ENCODE measurements at regions not wholly inside any gene's neighbourhood (a gene's known extent, or its start where the extent isn't known, plus 50 kb on each side); places are given as distances from the start of the nearest gene placed in this dataset.

DNA sequence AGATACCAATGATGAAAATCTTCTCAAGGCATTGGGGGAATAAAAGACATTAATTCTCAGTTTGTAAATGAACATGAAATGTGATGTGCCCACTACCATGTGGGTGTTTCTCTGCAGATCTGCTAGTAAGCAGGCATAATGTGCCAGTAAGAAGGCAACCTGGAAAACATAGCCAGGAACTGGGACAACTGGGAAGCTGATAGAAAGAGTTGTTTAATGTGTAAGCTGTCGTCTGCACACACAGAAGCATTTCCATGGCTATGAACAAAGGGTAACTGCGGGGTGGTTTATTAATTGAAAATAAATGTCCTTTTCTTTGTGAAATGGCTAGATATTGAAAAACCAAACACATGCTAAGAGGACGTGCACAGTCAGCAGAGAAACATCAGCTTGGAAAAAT is 52.0 kb downstream of the ZC3H11B start:
- Mint-ChIP-seq H3K4me3 (no peak overlapping the region), H3K27me3 (ENCODE audit: low read depth) (peaks cover 2% of the 10 kb centered on the region), H3K4me1 (peaks cover 14% of the 10 kb centered on the region), H3K27ac (no peak overlapping the region), H3K9me3 (no peaks in the 10 kb centered on the region), H3K36me3 (no peaks in the 10 kb centered on the region)
- TF ChIP-seq, protein P1, sequence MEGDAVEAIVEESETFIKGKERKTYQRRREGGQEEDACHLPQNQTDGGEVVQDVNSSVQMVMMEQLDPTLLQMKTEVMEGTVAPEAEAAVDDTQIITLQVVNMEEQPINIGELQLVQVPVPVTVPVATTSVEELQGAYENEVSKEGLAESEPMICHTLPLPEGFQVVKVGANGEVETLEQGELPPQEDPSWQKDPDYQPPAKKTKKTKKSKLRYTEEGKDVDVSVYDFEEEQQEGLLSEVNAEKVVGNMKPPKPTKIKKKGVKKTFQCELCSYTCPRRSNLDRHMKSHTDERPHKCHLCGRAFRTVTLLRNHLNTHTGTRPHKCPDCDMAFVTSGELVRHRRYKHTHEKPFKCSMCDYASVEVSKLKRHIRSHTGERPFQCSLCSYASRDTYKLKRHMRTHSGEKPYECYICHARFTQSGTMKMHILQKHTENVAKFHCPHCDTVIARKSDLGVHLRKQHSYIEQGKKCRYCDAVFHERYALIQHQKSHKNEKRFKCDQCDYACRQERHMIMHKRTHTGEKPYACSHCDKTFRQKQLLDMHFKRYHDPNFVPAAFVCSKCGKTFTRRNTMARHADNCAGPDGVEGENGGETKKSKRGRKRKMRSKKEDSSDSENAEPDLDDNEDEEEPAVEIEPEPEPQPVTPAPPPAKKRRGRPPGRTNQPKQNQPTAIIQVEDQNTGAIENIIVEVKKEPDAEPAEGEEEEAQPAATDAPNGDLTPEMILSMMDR (IDR thresholded peaks at IDR 0.05; ENCODE audit: unreplicated experiment): no peak
- no peak for DNase-seq (ENCODE audit: low spot score in 2 of 2, unreplicated experiment in 2 of 2)

DNA sequence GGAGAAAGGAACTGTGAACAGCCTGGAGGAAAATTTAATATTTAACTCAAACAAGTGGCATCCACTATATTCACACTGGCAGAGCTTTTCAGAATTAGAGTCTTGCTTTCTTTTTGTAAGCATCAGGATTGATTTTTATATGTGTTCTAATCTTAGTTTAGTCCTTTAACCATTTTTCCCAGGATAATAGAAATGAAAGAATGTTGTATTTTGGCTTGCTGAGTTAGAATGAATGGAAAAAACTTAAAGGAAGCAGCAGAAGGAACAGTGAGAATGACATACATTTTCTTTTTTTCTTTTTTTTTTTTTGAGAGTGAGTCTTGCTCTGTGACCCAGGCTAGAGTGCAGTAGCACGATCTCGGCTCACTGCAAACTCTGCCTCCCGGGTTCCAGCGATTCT is 53.0 kb downstream of the ZC3H11B start:
- no peak for DNase-seq (ENCODE audit: low spot score in 2 of 2, unreplicated experiment in 2 of 2)
- H3K36me3 Mint-ChIP-seq: no peaks in the 10 kb centered on the region

DNA sequence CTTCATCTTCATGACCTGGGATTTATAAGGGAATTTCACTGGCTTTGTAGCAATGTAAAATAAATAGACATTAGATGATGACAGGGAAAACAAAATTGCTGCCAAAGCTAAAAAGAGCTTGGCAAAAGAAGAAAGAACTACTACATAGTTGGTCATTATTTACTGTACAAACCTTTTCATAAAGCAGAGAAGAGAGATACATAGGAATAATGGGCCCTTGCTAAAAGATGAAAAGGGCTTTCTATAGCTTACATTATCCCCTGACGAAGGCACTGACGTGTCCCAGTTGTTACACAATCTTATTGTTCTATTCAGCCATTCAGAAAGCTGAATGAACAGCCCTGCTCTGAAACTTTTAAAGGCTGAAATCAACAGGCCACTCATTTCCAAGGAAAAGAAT is 57.1 kb downstream of the ZC3H11B start:
- Mint-ChIP-seq H3K4me1 (peaks cover 27% of the 10 kb centered on the region), H3K27ac (peak overlapping the region; percentile 94), H3K9me3 (no peaks in the 10 kb centered on the region), H3K4me3 (no peak overlapping the region), H3K36me3 (no peaks in the 10 kb centered on the region), H3K27me3 (ENCODE audit: low read depth) (no peaks in the 10 kb centered on the region)
- DNase-seq (ENCODE audit: low spot score in 2 of 2, unreplicated experiment in 2 of 2): no peak
- TF ChIP-seq, protein P1 (IDR thresholded peaks at IDR 0.05; ENCODE audit: unreplicated experiment): no peak

More for the DNA sequence above, 53.0 kb downstream of the ZC3H11B start:
- peaks cover 2% of the 10 kb centered on the region for H3K27me3 Mint-ChIP-seq (ENCODE audit: low read depth)
- TF ChIP-seq, protein P1 (IDR thresholded peaks at IDR 0.05; ENCODE audit: unreplicated experiment): no peak
- no peak overlapping the region for H3K4me3 Mint-ChIP-seq
- no peaks in the 10 kb centered on the region for H3K9me3 Mint-ChIP-seq
- no peak overlapping the region for H3K27ac Mint-ChIP-seq
- H3K4me1 Mint-ChIP-seq: peaks cover 22% of the 10 kb centered on the region

DNA sequence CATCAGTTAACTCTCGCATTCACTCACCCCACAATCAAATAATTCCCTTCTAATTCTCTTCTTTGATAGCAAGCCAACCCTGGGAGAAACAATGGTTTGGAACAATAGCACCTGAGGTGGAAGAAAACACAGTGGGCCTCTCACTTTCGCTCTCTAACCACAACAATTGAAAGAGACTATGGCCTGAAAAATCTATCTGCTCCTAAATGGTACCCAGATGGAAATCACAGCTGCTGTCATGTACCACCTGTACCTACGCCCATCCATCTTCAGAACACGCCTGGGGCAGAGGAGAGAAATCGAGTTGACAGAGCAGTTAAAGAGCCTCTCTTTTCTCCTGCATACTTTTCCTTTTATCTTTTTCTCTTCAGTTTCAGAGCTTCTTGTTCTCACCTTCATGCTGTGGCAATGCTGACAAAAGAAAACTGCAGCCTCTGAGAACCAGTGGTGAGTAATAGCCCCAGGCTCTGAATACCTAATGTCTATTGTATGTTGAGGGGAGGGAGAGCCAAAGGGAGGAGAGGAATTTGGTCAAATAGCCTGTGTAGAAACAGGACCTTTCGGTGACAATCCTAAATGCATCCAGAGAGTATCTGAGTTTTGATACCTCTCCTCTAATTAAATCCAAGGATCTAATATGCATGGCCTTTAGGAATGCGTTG is 57.7 kb downstream of the ZC3H11B start:
- TF ChIP-seq, protein P1 (IDR thresholded peaks at IDR 0.05; ENCODE audit: unreplicated experiment): no peak
- peak overlapping the region; percentile 94 for H3K27ac Mint-ChIP-seq
- DNase-seq (ENCODE audit: low spot score in 2 of 2, unreplicated experiment in 2 of 2): no peak
- peaks cover 29% of the 10 kb centered on the region for H3K4me1 Mint-ChIP-seq
- H3K27me3 Mint-ChIP-seq (ENCODE audit: low read depth): no peaks in the 10 kb centered on the region
- no peaks in the 10 kb centered on the region for H3K36me3 Mint-ChIP-seq
- H3K9me3 Mint-ChIP-seq: no peaks in the 10 kb centered on the region
- no peak overlapping the region for H3K4me3 Mint-ChIP-seq

DNA sequence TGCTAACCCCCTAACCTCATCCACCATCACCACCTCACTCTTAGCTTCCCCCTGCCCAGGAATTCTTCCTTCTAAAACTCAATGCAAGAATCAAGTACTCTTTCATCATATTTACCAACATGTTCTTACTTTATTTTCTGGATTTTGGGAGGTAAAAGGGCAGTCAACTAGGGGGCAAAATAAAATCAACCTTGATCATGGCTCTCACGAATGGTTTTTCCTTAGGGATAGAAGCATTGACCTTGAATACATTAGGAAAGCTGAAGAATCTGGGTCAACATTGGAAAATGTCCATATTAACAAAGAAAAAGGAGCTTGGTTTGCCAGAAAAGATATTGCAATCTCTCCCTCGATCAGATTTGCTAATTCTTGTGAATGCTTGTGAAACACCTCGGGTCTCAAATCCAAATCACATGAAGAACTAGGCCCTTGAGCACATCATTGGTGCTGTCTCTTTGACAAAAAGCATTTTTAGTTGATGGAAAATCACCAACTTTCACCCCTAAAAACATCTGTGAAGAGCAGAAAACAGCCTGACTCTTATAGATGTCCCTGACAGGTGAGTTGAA is 58.9 kb downstream of the ZC3H11B start:
- TF ChIP-seq, protein P1 (IDR thresholded peaks at IDR 0.05; ENCODE audit: unreplicated experiment): no peak
- Mint-ChIP-seq H3K27me3 (ENCODE audit: low read depth) (no peaks in the 10 kb centered on the region), H3K9me3 (no peaks in the 10 kb centered on the region), H3K4me1 (peaks cover 29% of the 10 kb centered on the region), H3K36me3 (no peaks in the 10 kb centered on the region), H3K4me3 (no peak overlapping the region), H3K27ac (peak overlapping the region; percentile 0)
- DNase-seq (ENCODE audit: low spot score in 2 of 2, unreplicated experiment in 2 of 2): no peak
